Suprapubic skin (tissue), 4 donors: ENCODE measurements at regions not wholly inside any gene's neighbourhood (a gene's known extent, or its start where the extent isn't known, plus 50 kb on each side); places are given as distances from the start of the nearest gene placed in this dataset.

Experiments
- DNase-seq, 2 donors: peaks; one replicate each; pipeline ENCODE4 v3.0.0-alpha.2; 2019; ENCODE audit warnings: low spot score in 2 of 2
- H3K27ac ChIP-seq: fragments of 200-600 bp; sonication (generic); one replicate; pipeline ENCODE4 v1.5.1; 2019
- H3K27me3 ChIP-seq: fragments of 200-600 bp; sonication (generic); one replicate; pipeline ENCODE4 v1.5.1; 2019
- H3K36me3 ChIP-seq: fragments of 200-600 bp; sonication (generic); one replicate; pipeline ENCODE4 v1.5.1; 2019
- H3K4me1 ChIP-seq: fragments of 200-600 bp; sonication (generic); one replicate; pipeline ENCODE4 v1.5.1; 2019
- H3K4me3 ChIP-seq: fragments of 200-600 bp; sonication (generic); one replicate; pipeline ENCODE4 v1.5.1; 2019; ENCODE audit warnings: mild to moderate bottlenecking
- H3K9me3 ChIP-seq: fragments of 200-600 bp; sonication (generic); one replicate; pipeline ENCODE4 v1.5.1; 2019
- EP300 ChIP-seq: sonication (generic); formaldehyde crosslinking; IDR thresholded peaks from one replicate; pipeline ENCODE4 v1.6.1; 2017; ENCODE audit warnings: antibody characterized with exemption
- POLR2A ChIP-seq, 2 donors: fragments of 450-650 bp; IDR thresholded peaks; one replicate each; pipeline ENCODE4 v1.6.1; 2017; ENCODE audit warnings: antibody characterized with exemption in 2 of 2, mild to moderate bottlenecking in 2 of 2, moderate library complexity in 2 of 2
- POLR2AphosphoS5 ChIP-seq, 3 donors: sonication (generic); formaldehyde crosslinking; IDR thresholded peaks; one replicate each; pipeline ENCODE4 v1.6.1; 2017; ENCODE audit warnings: antibody characterized with exemption in 3 of 3
- WGBS: methylation state at CpG from one replicate; pipeline ENCODE4 v1.1.5; 2018; 5-methylcytosine and 5-hydroxymethylcytosine counted together
- TF ChIP-seq, protein P1 (sequence below), 2 donors: fragments of 200-600 bp in 1 of 2; fragments of 450-650 bp in 1 of 2; sonication (generic) in 1 of 2; IDR thresholded peaks; one replicate each; pipeline ENCODE4 v1.5.1; 2016 to 2019; ENCODE audit warnings: antibody characterized with exemption in 2 of 2, mild to moderate bottlenecking in 1 of 2, moderate library complexity in 1 of 2

DNA sequence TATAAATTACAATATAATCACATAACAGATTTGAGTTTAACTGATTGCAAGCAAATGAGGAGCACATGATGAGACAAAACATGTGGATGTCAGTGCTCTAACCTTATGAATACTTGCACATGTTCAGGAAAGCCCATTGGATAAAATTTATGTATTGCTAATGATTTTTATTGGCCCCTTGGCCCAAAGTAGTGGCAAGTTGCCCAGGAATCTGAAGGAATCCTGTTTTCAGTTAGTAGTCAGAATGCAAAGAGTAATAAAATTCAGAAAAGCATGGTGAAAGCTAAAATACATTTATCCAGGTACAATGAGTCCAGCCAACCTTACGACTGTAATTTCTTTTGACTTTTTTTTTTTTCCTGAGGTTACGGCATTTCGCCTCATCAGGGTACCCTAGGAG, 1539.4 kb downstream of the EFNB2 start:
- Histone ChIP-seq H3K9me3 (no peaks in the 10 kb centered on the region), H3K4me1 (no peaks in the 10 kb centered on the region), H3K36me3 (no peaks in the 10 kb centered on the region), H3K27ac (no peak overlapping the region), H3K4me3 (no peak overlapping the region), H3K27me3 (no peaks in the 10 kb centered on the region)
- WGBS, result 54% methylated on average over 3 of the region's 3 CpGs
- TF ChIP-seq POLR2A (IDR thresholded peaks at IDR 0.05), result no peak
- TF ChIP-seq EP300, result no peak
- TF ChIP-seq, protein P1, sequence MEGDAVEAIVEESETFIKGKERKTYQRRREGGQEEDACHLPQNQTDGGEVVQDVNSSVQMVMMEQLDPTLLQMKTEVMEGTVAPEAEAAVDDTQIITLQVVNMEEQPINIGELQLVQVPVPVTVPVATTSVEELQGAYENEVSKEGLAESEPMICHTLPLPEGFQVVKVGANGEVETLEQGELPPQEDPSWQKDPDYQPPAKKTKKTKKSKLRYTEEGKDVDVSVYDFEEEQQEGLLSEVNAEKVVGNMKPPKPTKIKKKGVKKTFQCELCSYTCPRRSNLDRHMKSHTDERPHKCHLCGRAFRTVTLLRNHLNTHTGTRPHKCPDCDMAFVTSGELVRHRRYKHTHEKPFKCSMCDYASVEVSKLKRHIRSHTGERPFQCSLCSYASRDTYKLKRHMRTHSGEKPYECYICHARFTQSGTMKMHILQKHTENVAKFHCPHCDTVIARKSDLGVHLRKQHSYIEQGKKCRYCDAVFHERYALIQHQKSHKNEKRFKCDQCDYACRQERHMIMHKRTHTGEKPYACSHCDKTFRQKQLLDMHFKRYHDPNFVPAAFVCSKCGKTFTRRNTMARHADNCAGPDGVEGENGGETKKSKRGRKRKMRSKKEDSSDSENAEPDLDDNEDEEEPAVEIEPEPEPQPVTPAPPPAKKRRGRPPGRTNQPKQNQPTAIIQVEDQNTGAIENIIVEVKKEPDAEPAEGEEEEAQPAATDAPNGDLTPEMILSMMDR (IDR thresholded peaks at IDR 0.05), result no peak
- no peak for TF ChIP-seq POLR2AphosphoS5 (IDR thresholded peaks at IDR 0.05)
- DNase-seq, result no peak

DNA sequence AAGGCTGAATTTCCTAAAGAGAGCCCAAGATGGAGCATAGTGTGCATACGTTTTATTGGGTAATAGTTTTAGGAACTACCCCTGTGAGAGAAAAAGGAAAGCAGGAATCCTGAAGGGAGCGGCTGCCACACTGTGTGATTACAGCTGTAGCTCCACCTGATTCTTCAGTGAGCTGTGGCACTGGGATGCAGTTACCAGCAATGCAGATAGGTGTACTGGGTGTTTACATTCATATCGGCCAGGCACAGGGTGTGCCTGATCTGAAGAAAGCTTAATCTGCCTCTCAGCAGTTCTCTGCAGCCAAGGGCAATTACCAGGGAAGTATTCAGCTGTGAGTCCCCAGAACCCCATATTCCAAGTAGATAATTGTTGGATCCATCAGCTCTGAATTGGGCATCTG, 1541.8 kb downstream of the EFNB2 start:
- WGBS, result 79% methylated on average over 3 of the region's 3 CpGs
- Histone ChIP-seq H3K27ac (no peak overlapping the region), H3K4me1 (no peaks in the 10 kb centered on the region), H3K27me3 (no peaks in the 10 kb centered on the region), H3K4me3 (no peak overlapping the region), H3K9me3 (no peaks in the 10 kb centered on the region), H3K36me3 (no peaks in the 10 kb centered on the region)
- no peak for DNase-seq
- TF ChIP-seq POLR2AphosphoS5 (IDR thresholded peaks at IDR 0.05) (no peak), EP300 (no peak), POLR2A (IDR thresholded peaks at IDR 0.05) (no peak)
- TF ChIP-seq, protein P1 (IDR thresholded peaks at IDR 0.05), result no peak

DNA sequence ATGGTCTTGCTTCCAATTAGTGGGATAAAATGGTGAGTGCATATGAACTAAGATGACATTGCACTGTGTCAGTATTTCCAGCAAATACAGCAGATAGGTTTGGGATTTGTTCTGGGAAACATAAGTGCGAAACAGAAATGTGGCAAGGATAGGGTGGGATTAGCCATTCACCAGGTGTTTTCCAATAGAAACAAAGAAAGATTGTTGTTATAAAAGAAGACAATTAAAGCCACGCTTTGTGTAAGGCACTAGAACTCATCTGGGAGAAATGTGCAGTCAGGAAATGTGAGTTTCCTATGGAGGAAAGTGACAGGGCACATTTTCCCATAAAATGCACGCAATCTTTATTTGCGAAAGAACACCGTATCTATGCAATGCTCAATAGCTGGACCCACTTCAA, 1547.8 kb downstream of the EFNB2 start:
- Histone ChIP-seq H3K36me3 (no peaks in the 10 kb centered on the region), H3K4me1 (peaks cover 10% of the 10 kb centered on the region), H3K27ac (no peak overlapping the region), H3K27me3 (no peaks in the 10 kb centered on the region), H3K9me3 (no peaks in the 10 kb centered on the region), H3K4me3 (no peak overlapping the region)
- WGBS, result 84% methylated on average over 5 of the region's 5 CpGs
- TF ChIP-seq POLR2AphosphoS5 (IDR thresholded peaks at IDR 0.05) (no peak), EP300 (no peak), POLR2A (IDR thresholded peaks at IDR 0.05) (no peak)
- TF ChIP-seq, protein P1 (IDR thresholded peaks at IDR 0.05), result no peak
- no peak for DNase-seq

DNA sequence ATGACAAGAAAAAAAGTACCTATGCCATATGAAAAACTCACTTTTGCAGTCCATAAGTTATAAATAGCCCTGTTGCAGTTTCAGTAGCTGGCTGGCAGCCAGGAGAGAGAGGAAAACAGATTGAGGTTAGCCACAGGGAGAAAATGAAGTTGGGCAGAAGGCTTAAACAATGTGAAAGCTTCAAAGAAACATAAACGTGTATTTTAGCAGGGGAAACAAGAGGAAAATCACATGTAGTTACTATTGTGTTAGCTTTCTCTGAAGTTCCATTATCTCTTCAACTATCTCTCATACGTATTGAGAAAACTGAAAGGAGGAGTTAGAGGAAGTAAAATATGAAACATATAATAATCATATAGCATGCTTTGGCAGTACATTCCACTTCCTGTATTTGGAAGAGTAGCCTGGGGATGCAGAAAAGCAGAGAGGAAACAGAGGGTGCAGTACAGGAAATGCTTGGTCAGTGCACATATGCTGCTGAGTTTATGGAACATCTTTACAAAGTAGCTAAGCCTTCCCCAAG, 1551.1 kb downstream of the EFNB2 start:
- TF ChIP-seq POLR2A (IDR thresholded peaks at IDR 0.05), result no peak
- TF ChIP-seq, protein P1 (IDR thresholded peaks at IDR 0.05), result no peak
- no peak for TF ChIP-seq POLR2AphosphoS5 (IDR thresholded peaks at IDR 0.05)
- no peak for TF ChIP-seq EP300
- Histone ChIP-seq H3K4me1 (peaks cover 10% of the 10 kb centered on the region), H3K27me3 (no peaks in the 10 kb centered on the region), H3K27ac (no peak overlapping the region), H3K4me3 (no peak overlapping the region), H3K36me3 (no peaks in the 10 kb centered on the region), H3K9me3 (no peaks in the 10 kb centered on the region)
- no peak for DNase-seq
- WGBS, result 18% methylated on average over 2 of the region's 2 CpGs

DNA sequence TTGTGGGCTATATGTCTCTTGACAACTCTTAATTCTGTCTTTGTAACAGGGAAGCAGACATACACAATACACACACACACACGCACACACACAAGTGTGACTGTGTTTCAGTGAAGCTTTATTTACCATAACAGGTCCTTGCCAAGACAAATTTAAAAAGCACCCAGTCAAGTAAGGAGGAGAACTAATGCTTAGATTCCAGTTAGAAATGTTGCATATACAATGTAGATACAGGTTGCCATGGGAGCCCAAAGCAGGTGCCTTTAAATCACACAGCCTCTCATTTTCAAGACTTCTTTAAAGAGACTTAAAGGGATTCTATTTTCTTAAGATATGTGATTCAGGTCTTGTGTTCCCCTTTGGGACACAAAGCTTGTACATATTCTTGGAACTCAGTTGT, 1551.9 kb downstream of the EFNB2 start:
- Histone ChIP-seq H3K4me1 (peaks cover 10% of the 10 kb centered on the region), H3K36me3 (no peaks in the 10 kb centered on the region), H3K9me3 (no peaks in the 10 kb centered on the region), H3K27ac (no peak overlapping the region), H3K4me3 (no peak overlapping the region), H3K27me3 (no peaks in the 10 kb centered on the region)
- TF ChIP-seq, protein P1 (IDR thresholded peaks at IDR 0.05), result no peak
- TF ChIP-seq POLR2A (IDR thresholded peaks at IDR 0.05), result no peak
- no peak for TF ChIP-seq EP300
- TF ChIP-seq POLR2AphosphoS5 (IDR thresholded peaks at IDR 0.05), result no peak
- DNase-seq, result no peak
- WGBS, result 92% methylated on average over 1 of the region's 1 CpG
